GM12872 (cell line): ENCODE measurements at regions not wholly inside any gene's neighbourhood (a gene's known extent, or its start where the extent isn't known, plus 50 kb on each side); places are given as distances from the start of the nearest gene placed in this dataset.

Source experiments
- TF ChIP-seq, protein P1 (sequence below): IDR thresholded peaks from 3 replicates; pipeline ENCODE4 v1.5.1; 2011; ENCODE audit warnings: low read depth, mild to moderate bottlenecking, low read length, moderate library complexity; ENCODE audit not compliant: insufficient read depth

DNA sequence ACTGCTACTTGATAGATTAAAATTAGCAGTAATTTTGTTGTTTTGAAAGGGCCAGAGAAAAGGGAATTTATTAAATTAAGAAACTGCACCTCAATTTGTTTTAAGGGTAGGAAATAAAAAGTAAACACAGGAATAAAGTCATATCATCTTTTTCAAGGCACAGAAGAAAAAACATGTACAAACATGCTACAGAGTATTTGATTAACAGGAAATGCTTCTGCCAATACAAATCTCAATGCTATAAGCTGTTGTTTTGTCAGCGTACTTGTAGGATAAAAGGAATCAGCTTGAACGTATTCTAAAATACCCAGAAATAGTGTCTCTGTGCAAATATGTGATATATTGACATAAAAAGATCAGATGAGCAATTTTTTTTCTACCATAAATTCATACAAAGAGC is 474.0 kb upstream of the MGAT4C start:
- TF ChIP-seq, protein P1, sequence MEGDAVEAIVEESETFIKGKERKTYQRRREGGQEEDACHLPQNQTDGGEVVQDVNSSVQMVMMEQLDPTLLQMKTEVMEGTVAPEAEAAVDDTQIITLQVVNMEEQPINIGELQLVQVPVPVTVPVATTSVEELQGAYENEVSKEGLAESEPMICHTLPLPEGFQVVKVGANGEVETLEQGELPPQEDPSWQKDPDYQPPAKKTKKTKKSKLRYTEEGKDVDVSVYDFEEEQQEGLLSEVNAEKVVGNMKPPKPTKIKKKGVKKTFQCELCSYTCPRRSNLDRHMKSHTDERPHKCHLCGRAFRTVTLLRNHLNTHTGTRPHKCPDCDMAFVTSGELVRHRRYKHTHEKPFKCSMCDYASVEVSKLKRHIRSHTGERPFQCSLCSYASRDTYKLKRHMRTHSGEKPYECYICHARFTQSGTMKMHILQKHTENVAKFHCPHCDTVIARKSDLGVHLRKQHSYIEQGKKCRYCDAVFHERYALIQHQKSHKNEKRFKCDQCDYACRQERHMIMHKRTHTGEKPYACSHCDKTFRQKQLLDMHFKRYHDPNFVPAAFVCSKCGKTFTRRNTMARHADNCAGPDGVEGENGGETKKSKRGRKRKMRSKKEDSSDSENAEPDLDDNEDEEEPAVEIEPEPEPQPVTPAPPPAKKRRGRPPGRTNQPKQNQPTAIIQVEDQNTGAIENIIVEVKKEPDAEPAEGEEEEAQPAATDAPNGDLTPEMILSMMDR: no peak

DNA sequence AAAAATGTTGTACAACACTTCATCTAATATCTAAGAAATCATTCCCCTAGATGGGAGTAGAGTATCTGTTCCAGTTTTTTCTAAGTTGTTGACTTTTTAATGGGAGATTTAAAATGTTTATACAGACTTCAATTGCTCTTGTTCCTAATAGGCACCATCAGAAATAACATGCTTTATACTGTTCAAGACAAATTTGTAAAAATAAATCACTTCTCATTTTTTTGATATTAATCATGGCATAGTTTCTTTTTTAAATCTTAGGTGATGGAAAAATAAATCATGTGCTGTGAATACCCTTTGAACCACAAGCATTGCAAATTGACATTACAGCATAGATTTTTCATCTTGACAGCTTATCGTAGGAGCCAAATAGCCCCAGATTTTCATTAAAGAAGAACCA is 473.5 kb upstream of the MGAT4C start:
- TF ChIP-seq, protein P1: no peak

DNA sequence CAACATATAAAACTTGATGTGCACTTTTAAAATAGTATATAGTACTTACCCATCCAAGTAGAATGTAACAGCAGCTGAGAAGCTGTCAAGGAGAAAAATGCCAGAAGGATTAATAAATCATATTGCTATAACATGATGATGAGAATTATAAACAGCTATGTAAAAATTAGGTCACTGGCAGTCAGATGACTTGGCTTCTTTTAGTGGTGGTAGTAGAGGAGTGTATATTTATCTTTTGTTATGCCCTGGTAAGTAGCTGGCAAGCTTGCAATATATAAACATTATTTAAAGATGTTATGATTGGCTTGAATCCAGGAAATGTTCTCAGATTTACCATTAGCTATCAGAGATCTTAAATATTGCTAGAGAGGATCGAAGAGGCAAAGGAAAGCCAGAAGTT is 471.0 kb upstream of the MGAT4C start:
- TF ChIP-seq, protein P1: no peak

DNA sequence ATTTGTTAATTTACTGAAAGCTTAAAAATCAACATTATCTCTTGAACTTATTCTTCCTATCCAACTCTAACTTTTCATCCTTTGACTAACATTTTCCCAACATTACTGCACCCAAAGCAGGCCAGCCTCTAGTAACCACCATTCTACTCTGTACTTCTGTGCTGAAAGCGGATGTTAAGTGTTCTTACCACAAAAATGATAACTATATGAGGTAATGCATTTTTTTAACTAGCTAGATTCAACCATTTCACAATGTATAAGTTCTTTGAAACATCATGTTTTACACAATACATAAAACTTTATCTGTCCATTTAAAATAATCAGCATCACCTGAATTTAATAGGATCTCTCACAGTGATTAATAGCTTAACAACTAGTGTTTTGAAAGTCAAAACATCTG is 468.5 kb upstream of the MGAT4C start:
- TF ChIP-seq, protein P1: no peak

DNA sequence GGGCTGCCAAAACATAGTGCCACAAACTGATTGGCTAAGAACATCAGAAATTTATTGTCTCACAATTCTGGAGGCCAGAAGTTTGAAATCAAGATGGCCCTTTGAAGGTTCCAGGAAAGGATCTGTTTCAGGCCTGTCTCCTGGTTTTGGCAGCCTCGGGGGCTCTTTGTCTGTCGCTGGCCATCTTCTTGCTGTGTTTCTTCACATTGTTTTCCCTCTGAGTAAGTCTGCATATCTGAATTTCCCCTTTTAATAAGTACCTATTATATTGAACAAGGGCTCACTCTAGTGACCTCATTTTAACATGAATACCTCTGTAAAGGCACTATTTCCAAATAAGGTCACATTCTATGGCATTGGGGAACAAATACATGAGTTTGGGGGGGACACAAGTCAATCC is 467.1 kb upstream of the MGAT4C start:
- TF ChIP-seq, protein P1: no peak

DNA sequence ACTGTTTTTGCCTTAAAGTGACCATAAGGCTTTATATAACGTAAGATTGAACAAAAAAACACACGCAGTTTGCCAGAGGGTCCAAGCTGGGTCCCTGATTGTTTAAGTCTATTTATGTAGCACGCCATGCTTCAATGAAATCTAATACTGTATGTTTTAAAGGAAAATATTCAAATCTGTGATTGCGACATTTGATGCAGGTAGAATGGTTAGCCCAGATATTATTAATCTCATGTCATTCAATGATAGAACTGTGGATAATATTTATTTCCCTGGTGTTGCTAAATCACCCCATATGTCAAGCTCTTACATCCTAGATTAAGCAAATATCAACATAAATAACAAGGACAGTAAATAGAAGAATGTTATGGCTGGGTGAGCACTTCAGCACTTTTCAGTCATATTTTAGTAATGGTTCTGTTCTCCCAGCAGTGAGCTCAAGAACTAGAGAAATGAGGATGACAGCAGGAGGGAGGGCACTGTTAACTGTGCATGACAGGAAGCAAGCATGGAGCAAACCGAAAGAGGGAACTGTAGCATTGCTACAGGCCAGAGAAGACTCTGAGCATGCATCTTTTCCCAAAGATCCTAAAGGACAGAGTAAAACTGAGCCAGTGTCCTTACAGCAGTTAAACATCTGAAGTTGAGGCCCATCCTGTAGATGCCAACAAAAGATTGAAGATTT is 465.7 kb upstream of the MGAT4C start:
- TF ChIP-seq, protein P1: no peak

DNA sequence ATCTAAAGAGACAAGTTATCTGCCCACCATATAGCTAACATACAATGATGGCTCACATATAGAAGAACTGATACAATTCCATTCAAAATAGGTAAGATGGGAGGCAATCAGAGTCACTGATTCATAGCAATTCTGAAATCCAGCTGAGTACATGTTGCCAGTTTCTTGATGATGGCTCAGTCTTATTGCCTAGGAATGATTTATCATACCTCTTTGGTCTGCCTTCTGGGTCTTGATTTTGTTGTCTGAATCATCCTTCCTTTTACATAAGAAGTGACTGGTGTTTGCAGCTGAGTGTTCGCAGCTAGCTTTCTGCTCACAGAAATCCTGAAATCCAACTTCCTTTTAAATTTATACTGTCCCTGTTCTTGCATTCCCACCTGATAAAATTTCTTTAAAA is 463.2 kb upstream of the MGAT4C start:
- TF ChIP-seq, protein P1: no peak

DNA sequence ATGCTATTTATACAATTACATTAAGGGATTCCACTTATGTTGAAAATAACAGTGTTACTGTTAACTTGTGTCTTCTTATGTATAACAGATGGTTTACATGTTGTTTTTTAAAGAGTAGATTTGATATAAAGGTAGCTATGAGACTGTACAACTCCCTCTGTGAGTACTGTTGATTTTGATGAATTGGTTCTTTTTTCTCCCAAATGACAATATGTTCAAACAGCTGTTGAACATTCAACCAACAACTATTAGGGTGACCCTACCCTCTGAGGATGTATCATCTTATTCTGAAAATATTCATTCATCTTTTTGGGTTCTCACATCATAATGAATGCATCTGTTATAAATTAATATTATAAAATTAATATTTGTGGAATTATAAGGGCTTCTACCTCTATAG is 456.9 kb upstream of the MGAT4C start:
- TF ChIP-seq, protein P1: no peak
